SK-N-SH treated with all-trans-retinoic acid at 6 μM for 48 hours (cell line): ENCODE measurements at regions not wholly inside any gene's neighbourhood (a gene's known extent, or its start where the extent isn't known, plus 50 kb on each side); places are given as distances from the start of the nearest gene placed in this dataset.

Experiments
- ATAC-seq: fragments of 200-7000 bp; cut with Tn5 transposase; 3 replicates; pipeline ENCODE4 v1.9.1; 2020; ENCODE audit warnings: mild to moderate bottlenecking, moderate library complexity
- ARNTL ChIP-seq: fragments of 450-650 bp; formaldehyde crosslinking; IDR thresholded peaks from 2 replicates; pipeline ENCODE4 v1.5.0; 2020; ENCODE audit warnings: low read depth, mild to moderate bottlenecking, moderate library complexity, borderline replicate concordance
- BACH2 ChIP-seq: fragments of 250-450 bp; sonication (Bioruptor Pico); IDR thresholded peaks from 2 replicates; pipeline ENCODE4 v1.9.0; 2021; ENCODE audit warnings: mild to moderate bottlenecking, borderline replicate concordance
- CREB5 ChIP-seq: fragments of 250-450 bp; sonication (Bioruptor Pico); IDR thresholded peaks from 2 replicates; pipeline ENCODE4 v1.5.1; 2020; ENCODE audit warnings: low read depth, mild to moderate bottlenecking, moderate library complexity
- CSDC2 ChIP-seq: fragments of 250-450 bp; sonication (Bioruptor Pico); IDR thresholded peaks from 2 replicates; pipeline ENCODE4 v1.5.0; 2020; ENCODE audit warnings: mild to moderate bottlenecking, moderate library complexity
- CSRNP3 ChIP-seq: fragments of 250-450 bp; sonication (Bioruptor Pico); IDR thresholded peaks from 2 replicates; pipeline ENCODE4 v1.5.1; 2021; ENCODE audit warnings: mild to moderate bottlenecking, moderate library complexity
- ESRRG ChIP-seq: fragments of 250-450 bp; sonication (Bioruptor Pico); IDR thresholded peaks from 2 replicates; pipeline ENCODE4 v1.6.1; 2021; ENCODE audit warnings: mild to moderate bottlenecking
- ISL1 ChIP-seq: fragments of 250-450 bp; sonication (Bioruptor Pico); IDR thresholded peaks from 2 replicates; pipeline ENCODE4 v2.1.2; 2022; ENCODE audit warnings: mild to moderate bottlenecking, moderate library complexity
- OSR1 ChIP-seq: fragments of 250-450 bp; sonication (Bioruptor Pico); IDR thresholded peaks from 2 replicates; pipeline ENCODE4 v1.8.0; 2022; ENCODE audit warnings: moderate library complexity, mild to moderate bottlenecking, inconsistent platforms
- POU6F1 ChIP-seq: fragments of 250-450 bp; sonication (Bioruptor Pico); IDR thresholded peaks from 2 replicates; pipeline ENCODE4 v1.8.0; 2021; ENCODE audit warnings: low read depth, mild to moderate bottlenecking, moderate library complexity, borderline replicate concordance
- SNAI2 ChIP-seq: fragments of 250-450 bp; sonication (Bioruptor Pico); IDR thresholded peaks from 2 replicates; pipeline ENCODE4 v1.5.0; 2020; ENCODE audit warnings: mild to moderate bottlenecking, moderate library complexity
- TOX ChIP-seq: fragments of 250-450 bp; sonication (Bioruptor Pico); IDR thresholded peaks from 2 replicates; pipeline ENCODE4 v1.8.0; 2021; ENCODE audit warnings: mild to moderate bottlenecking, moderate library complexity, borderline replicate concordance
- TSHZ2 ChIP-seq: fragments of 250-450 bp; sonication (Bioruptor Pico); IDR thresholded peaks from 2 replicates; pipeline ENCODE4 v1.5.0; 2020; ENCODE audit warnings: mild to moderate bottlenecking, moderate library complexity
- ZC3H10 ChIP-seq: fragments of 250-450 bp; sonication (Bioruptor Pico); IDR thresholded peaks from 2 replicates; pipeline ENCODE4 v1.5.1; 2021; ENCODE audit warnings: mild to moderate bottlenecking, moderate library complexity
- ZFP3 ChIP-seq: fragments of 250-450 bp; sonication (Bioruptor Pico); IDR thresholded peaks from 2 replicates; pipeline ENCODE4 v1.5.0; 2020; ENCODE audit warnings: mild to moderate bottlenecking, moderate library complexity
- ZFP30 ChIP-seq: fragments of 450-650 bp; formaldehyde crosslinking; IDR thresholded peaks from 2 replicates; pipeline ENCODE4 v1.5.0; 2022; ENCODE audit warnings: mild to moderate bottlenecking, moderate library complexity
- ZNF70 ChIP-seq: fragments of 450-650 bp; formaldehyde crosslinking; IDR thresholded peaks from 2 replicates; pipeline ENCODE4 v1.5.0; 2020; ENCODE audit warnings: mild to moderate bottlenecking, moderate library complexity
- ZNF8 ChIP-seq: fragments of 450-650 bp; formaldehyde crosslinking; IDR thresholded peaks from 2 replicates; pipeline ENCODE4 v1.5.0; 2020; ENCODE audit warnings: mild to moderate bottlenecking, moderate library complexity

- TF ChIP-seq TSHZ2 (CRISPR knock-in tag) = no peak
- TF ChIP-seq CREB5 (CRISPR knock-in tag) = no peak
- TF ChIP-seq TOX (CRISPR knock-in tag) = no peak
- TF ChIP-seq ARNTL (CRISPR knock-in tag) = no peak
- no peak for TF ChIP-seq ISL1 (CRISPR knock-in tag)
- no peak for TF ChIP-seq OSR1 (CRISPR knock-in tag)
- TF ChIP-seq ZC3H10 = no peak
- no peak for TF ChIP-seq SNAI2
- TF ChIP-seq POU6F1 (CRISPR knock-in tag) = no peak
- TF ChIP-seq BACH2 = no peak
- no peak for TF ChIP-seq CSDC2 (CRISPR knock-in tag)
- no peak for TF ChIP-seq ZFP30 (CRISPR knock-in tag)
Measured at GRCh38 chr15:62568004-62568403, 402.9 kb upstream of the C2CD4B start (continued).

- TF ChIP-seq CSDC2 (CRISPR knock-in tag) = no peak
- no peak for TF ChIP-seq CSRNP3 (CRISPR knock-in tag)
- no peak for TF ChIP-seq BACH2
- no peak for TF ChIP-seq POU6F1 (CRISPR knock-in tag)
- TF ChIP-seq CREB5 (CRISPR knock-in tag) = no peak
- TF ChIP-seq ZFP3 (CRISPR knock-in tag) = no peak
- no peak for TF ChIP-seq ZNF8 (CRISPR knock-in tag)
- TF ChIP-seq ZNF70 (CRISPR knock-in tag) = no peak
- TF ChIP-seq ESRRG (CRISPR knock-in tag) = no peak
- no peak for TF ChIP-seq OSR1 (CRISPR knock-in tag)
- TF ChIP-seq TSHZ2 (CRISPR knock-in tag) = no peak
- ATAC-seq = no peak
Measured at GRCh38 chr15:62568702-62569101, 403.6 kb upstream of the C2CD4B start.
